ENCODE measurements at regions not wholly inside any gene's neighbourhood (a gene's known extent, or its start where the extent isn't known, plus 50 kb on each side); places are given as distances from the start of the nearest gene placed in this dataset.
"Not testable (repeated sequence)": the region's sequence is repeated elsewhere in the genome, so short reads cannot be mapped to it uniquely, and the experiment has no call there.

DNA sequence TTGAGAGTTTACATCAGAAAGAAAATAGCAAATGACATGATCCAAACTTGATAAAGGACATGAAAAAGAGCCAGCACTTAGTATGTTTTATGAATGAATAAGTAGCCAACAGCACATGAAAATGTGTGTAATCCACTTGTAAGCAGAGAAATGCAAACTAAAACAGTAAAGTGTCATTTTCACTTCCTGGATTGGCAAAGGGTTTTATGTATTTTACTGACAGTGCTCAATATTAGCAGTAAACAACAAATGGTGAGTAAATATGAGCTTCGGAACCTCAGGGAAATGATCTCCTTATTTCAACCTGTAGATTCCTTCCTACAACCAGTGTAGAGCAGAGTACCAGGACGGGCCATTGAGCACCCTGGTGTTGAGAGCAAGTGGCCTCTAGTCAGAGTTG is 153.8 kb upstream of the PDCD2 start:
- not testable (repeated sequence) for H3K27ac ChIP-seq

DNA sequence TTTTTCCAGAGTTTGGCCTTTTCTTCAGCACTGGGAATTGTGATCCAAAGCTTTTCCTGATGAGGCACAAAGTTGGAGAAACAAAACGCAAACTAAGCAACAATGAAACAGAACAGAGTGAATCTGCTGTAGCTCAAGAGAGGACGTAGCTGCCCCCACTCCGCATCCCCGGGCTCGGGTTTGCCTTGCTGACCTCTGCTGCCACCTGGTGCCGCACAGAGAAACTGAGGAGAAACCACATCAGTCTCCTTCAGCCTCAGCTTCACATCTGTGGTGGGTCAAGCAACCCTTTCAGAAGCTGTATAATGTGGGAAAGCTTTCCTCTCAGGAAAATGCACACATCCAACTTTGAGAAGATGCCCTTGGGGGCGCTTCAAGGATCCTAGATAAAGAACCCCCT is 151.9 kb upstream of the PDCD2 start:
- not testable (repeated sequence) for H3K27ac ChIP-seq
- TF ChIP-seq CTCF (conservative IDR thresholded peaks at IDR 0.05) = peak; percentile 54

- not testable (repeated sequence) for H3K27ac ChIP-seq
Observed at GRCh38 chr6:170717082-170717481, 132.6 kb upstream of the PDCD2 start.

DNA sequence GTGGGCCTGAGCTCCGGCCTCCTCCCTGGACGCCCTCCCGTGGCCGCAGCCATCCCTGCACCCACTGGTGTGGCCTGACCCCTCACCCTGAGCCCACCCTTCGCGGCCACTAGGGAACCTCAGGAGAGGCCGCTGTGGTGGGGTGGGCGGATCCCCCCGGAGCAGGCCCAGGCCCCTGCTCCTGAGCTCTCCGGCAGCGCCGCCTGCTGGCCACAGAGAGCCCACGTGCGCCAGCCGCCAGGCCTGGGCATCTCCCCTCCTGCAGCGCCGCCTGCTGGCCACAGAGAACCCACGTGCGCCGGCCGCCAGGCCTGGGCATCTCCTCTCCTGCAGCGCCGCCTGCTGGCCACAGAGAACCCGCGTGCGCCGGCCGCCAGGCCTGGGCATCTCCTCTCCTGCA is 128.3 kb upstream of the PDCD2 start:
- H3K27ac ChIP-seq = not testable (repeated sequence)

DNA sequence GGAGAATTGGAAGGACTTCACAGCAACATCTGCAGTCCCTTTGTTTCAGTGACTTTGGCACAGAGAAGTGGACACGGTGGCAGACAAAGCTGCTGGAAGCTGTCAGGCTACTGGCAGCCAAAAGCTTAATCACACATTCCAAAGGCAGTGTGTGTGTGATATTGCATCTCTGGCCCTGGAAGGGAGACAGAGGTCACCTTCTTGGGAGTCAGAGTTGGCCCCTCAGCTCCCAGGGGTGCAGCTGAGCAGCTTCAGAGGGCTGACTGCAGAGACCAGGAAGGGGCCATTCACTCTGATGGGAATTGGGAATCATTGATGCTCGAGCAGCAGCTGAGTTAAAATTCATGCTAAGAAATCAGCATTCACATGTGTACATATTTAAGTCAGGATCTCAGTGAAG is 115.7 kb upstream of the PDCD2 start:
- H3K27ac ChIP-seq = not testable (repeated sequence)
